ENCODE measurements at regions not wholly inside any gene's neighbourhood (a gene's known extent, or its start where the extent isn't known, plus 50 kb on each side); places are given as distances from the start of the nearest gene placed in this dataset.

DNA sequence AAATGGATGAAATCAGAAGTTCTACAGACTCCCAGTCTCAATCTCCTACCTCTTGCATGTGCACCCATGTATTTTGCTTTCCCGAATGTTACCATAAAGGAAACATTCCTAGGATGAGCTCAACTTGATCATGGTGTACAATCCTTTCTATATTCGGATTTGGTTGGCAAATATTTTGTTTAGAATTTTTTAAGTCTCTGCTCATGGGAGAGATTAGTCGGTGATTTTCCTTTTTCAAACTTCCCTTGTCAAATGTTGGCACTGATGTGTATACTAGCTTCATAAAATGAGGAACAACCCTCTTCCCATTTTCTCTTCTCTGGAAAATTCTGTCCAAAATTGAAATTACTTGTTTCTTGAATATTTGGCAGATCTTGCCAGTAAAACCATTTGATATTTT lies 317.6 kb upstream of the RASGRP1 start:
- H3K36me3 ChIP-seq (ENCODE audit: control insufficient read depth in 2 of 3, insufficient read depth in 3 of 3, low read length in 3 of 3), result no peaks in the 10 kb centered on the region
- Mint-ChIP-seq H3K27me3 (peaks cover 5 to 23% (median 15%) of the 10 kb centered on the region in 5 donors), H3K4me1 (peaks cover 0 to 4% (median 0%) of the 10 kb centered on the region in 7 donors), H3K9me3 (no peaks in the 10 kb centered on the region), H3K36me3 (no peaks in the 10 kb centered on the region), H3K4me3 (no peak overlapping the region), H3K27ac (no peak overlapping the region)
- no peaks in the 10 kb centered on the region for H3K9me3 ChIP-seq (ENCODE audit: control insufficient read depth in 2 of 3, low read length in 3 of 3)
- CTCF ChIA-PET, result no interaction called here
- no peak for DNase-seq
- H3K4me1 ChIP-seq (ENCODE audit: control insufficient read depth in 2 of 2, insufficient read depth in 2 of 2, low read length in 2 of 2), result peaks cover 0 to 6% of the 10 kb centered on the region in 2 donors
- no peaks in the 10 kb centered on the region for H3K27me3 ChIP-seq (ENCODE audit: control insufficient read depth in 2 of 2, insufficient read depth in 2 of 2, low read length in 2 of 2)
- no peak overlapping the region for H3K4me3 ChIP-seq (ENCODE audit: low read length)
- no peak overlapping the region for H3K27ac ChIP-seq (ENCODE audit: low read depth, low read length)
- intact Hi-C loops (cut with micrococcal nuclease), result no loop called here
- POLR2A ChIA-PET, result no interaction called here
- ATAC-seq, result no peak

DNA sequence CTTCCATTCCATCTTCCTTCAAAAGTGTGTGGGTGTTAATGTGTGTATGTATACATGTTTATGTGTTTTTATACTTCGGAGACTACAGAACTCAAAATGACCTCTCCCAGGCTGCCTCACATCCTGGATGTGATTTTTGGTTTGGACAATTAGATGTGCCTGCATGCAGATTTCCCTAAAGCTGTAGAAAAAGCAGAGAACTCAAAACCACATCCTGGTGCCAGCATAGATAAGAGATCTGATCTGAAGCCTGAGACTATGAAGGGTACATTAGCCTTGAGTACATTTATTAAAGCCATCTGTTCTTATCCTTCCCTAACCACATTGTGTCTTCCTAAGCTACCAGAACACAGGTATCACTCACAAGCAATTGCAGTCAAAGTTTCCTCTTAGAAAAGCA lies 319.4 kb upstream of the RASGRP1 start:
- no peaks in the 10 kb centered on the region for H3K9me3 Mint-ChIP-seq
- H3K36me3 Mint-ChIP-seq, result no peaks in the 10 kb centered on the region
- H3K4me1 ChIP-seq (ENCODE audit: control insufficient read depth in 2 of 2, insufficient read depth in 2 of 2, low read length in 2 of 2), result peaks cover 0 to 6% of the 10 kb centered on the region in 2 donors
- H3K4me3 ChIP-seq (ENCODE audit: low read length), result no peak overlapping the region
- H3K27me3 Mint-ChIP-seq, result peaks cover 0 to 21% (median 11%) of the 10 kb centered on the region in 5 donors
- DNase-seq (no peak), ATAC-seq (no peak)
- CTCF ChIA-PET, result no interaction called here
- intact Hi-C loops (cut with micrococcal nuclease), result no loop called here
- no peaks in the 10 kb centered on the region for H3K36me3 ChIP-seq (ENCODE audit: control insufficient read depth in 2 of 3, insufficient read depth in 3 of 3, low read length in 3 of 3)
- no peaks in the 10 kb centered on the region for H3K27me3 ChIP-seq (ENCODE audit: control insufficient read depth in 2 of 2, insufficient read depth in 2 of 2, low read length in 2 of 2)
- peaks cover 0 to 4% (median 0%) of the 10 kb centered on the region in 7 donors for H3K4me1 Mint-ChIP-seq
- H3K27ac Mint-ChIP-seq, result no peak overlapping the region
- no peak overlapping the region for H3K27ac ChIP-seq (ENCODE audit: low read depth, low read length)
- H3K4me3 Mint-ChIP-seq, result no peak overlapping the region
- no peaks in the 10 kb centered on the region for H3K9me3 ChIP-seq (ENCODE audit: control insufficient read depth in 2 of 3, low read length in 3 of 3)
- POLR2A ChIA-PET, result no interaction called here

DNA sequence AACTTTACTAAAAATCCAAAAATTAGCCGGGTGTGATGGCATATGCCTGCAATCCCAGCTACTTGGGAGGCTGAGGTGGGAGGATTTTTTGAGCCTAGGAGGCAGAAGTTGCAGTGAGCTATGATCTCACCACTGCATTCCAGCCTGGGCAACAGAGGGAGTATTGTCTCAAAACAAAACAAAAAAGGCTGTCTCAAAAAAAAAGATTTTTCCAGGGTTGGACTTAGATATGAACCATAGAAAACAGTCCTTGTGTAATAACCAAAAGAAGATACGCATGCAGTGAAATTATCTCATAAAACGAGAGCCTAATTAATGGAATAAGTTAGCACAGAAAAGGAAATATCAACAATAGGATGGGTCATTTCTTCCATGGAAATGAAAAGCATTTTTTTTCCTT lies 320.4 kb upstream of the RASGRP1 start:
- DNase-seq (no peak), ATAC-seq (no peak)
- POLR2A ChIA-PET, result no interaction called here
- no peaks in the 10 kb centered on the region for H3K27me3 ChIP-seq (ENCODE audit: control insufficient read depth in 2 of 2, insufficient read depth in 2 of 2, low read length in 2 of 2)
- H3K4me3 ChIP-seq (ENCODE audit: low read length), result no peak overlapping the region
- Mint-ChIP-seq H3K4me1 (peaks cover 0 to 4% (median 0%) of the 10 kb centered on the region in 7 donors), H3K27ac (no peak overlapping the region), H3K4me3 (no peak overlapping the region), H3K27me3 (peaks cover 6 to 21% (median 11%) of the 10 kb centered on the region in 5 donors), H3K36me3 (no peaks in the 10 kb centered on the region), H3K9me3 (no peaks in the 10 kb centered on the region)
- H3K9me3 ChIP-seq (ENCODE audit: control insufficient read depth in 2 of 3, low read length in 3 of 3), result no peaks in the 10 kb centered on the region
- CTCF ChIA-PET, result no interaction called here
- H3K4me1 ChIP-seq (ENCODE audit: control insufficient read depth in 2 of 2, insufficient read depth in 2 of 2, low read length in 2 of 2), result peaks cover 0 to 6% of the 10 kb centered on the region in 2 donors
- H3K36me3 ChIP-seq (ENCODE audit: control insufficient read depth in 2 of 3, insufficient read depth in 3 of 3, low read length in 3 of 3), result no peaks in the 10 kb centered on the region
- no peak overlapping the region for H3K27ac ChIP-seq (ENCODE audit: low read depth, low read length)
- intact Hi-C loops (cut with micrococcal nuclease), result no loop called here

DNA sequence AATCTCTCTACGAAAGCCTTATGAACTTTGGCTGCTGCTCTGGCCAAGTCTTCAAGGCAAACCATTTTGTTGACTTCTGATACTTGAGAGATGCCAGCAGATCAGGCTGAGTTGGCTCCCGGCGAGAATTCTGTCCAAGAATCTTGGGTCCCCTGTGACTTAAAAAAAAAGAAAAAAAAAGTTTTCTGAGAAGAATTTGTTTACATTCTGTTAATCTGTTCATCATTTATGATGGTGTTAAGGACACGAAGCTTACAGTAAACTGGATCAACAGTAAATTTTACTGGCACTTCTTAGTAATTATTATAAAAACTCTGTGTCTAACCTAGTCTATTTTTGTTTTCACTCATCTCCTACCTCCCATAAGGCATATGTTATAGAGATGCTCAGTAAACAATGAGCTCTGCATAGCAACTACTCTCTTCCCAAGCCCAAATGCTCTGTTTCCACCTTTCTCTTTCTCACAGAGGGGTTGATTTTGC lies 320.9 kb upstream of the RASGRP1 start:
- Histone ChIP-seq H3K9me3 (ENCODE audit: control insufficient read depth in 2 of 3, low read length in 3 of 3) (no peaks in the 10 kb centered on the region), H3K36me3 (ENCODE audit: control insufficient read depth in 2 of 3, insufficient read depth in 3 of 3, low read length in 3 of 3) (no peaks in the 10 kb centered on the region), H3K4me3 (ENCODE audit: low read length) (no peak overlapping the region), H3K27ac (ENCODE audit: low read depth, low read length) (no peak overlapping the region), H3K4me1 (ENCODE audit: control insufficient read depth in 2 of 2, insufficient read depth in 2 of 2, low read length in 2 of 2) (peaks cover 0 to 6% of the 10 kb centered on the region in 2 donors), H3K27me3 (ENCODE audit: control insufficient read depth in 2 of 2, insufficient read depth in 2 of 2, low read length in 2 of 2) (no peaks in the 10 kb centered on the region)
- Mint-ChIP-seq H3K4me3 (no peak overlapping the region), H3K4me1 (peaks cover 0 to 4% (median 0%) of the 10 kb centered on the region in 7 donors), H3K27ac (no peak overlapping the region), H3K36me3 (no peaks in the 10 kb centered on the region), H3K27me3 (peaks cover 6 to 21% (median 11%) of the 10 kb centered on the region in 5 donors), H3K9me3 (no peaks in the 10 kb centered on the region)
- ATAC-seq, result no peak
- intact Hi-C loops (cut with micrococcal nuclease), result no loop called here
- no peak for DNase-seq
- CTCF ChIA-PET, result no interaction called here
- POLR2A ChIA-PET, result no interaction called here

- H3K36me3 Mint-ChIP-seq, result no peaks in the 10 kb centered on the region
- peaks cover 0 to 4% (median 0%) of the 10 kb centered on the region in 7 donors for H3K4me1 Mint-ChIP-seq
- no peak for ATAC-seq
- no peaks in the 10 kb centered on the region for H3K36me3 ChIP-seq (ENCODE audit: control insufficient read depth in 2 of 3, insufficient read depth in 3 of 3, low read length in 3 of 3)
- intact Hi-C loops (cut with micrococcal nuclease), result no loop called here
- peaks cover 0 to 6% of the 10 kb centered on the region in 2 donors for H3K4me1 ChIP-seq (ENCODE audit: control insufficient read depth in 2 of 2, insufficient read depth in 2 of 2, low read length in 2 of 2)
- H3K27me3 ChIP-seq (ENCODE audit: control insufficient read depth in 2 of 2, insufficient read depth in 2 of 2, low read length in 2 of 2), result no peaks in the 10 kb centered on the region
- no peak overlapping the region for H3K27ac ChIP-seq (ENCODE audit: low read depth, low read length)
- ChIA-PET POLR2A (no interaction called here), CTCF (no interaction called here)
- no peak overlapping the region for H3K27ac Mint-ChIP-seq
- DNase-seq, result no peak
- H3K27me3 Mint-ChIP-seq, result peaks cover 6 to 21% (median 14%) of the 10 kb centered on the region in 5 donors
- no peak overlapping the region for H3K4me3 ChIP-seq (ENCODE audit: low read length)
- H3K9me3 Mint-ChIP-seq, result no peaks in the 10 kb centered on the region
- no peaks in the 10 kb centered on the region for H3K9me3 ChIP-seq (ENCODE audit: control insufficient read depth in 2 of 3, low read length in 3 of 3)
- no peak overlapping the region for H3K4me3 Mint-ChIP-seq
These were observed 321.9 kb upstream of the RASGRP1 start for GRCh38 chr15:38886315-38887163.

- CTCF ChIA-PET, result no interaction called here
These were observed 324.1 kb upstream of the RASGRP1 start for GRCh38 chr15:38888701-38889221.

More at GRCh38 chr15:38888701-38889221, 324.1 kb upstream of the RASGRP1 start:
- ATAC-seq (no peak), DNase-seq (no peak)
- Mint-ChIP-seq H3K27me3 (peaks cover 7 to 33% (median 23%) of the 10 kb centered on the region in 5 donors), H3K4me3 (no peak overlapping the region), H3K9me3 (peaks cover 0 to 2% (median 0%) of the 10 kb centered on the region in 11 donors), H3K4me1 (peaks cover 0 to 4% (median 0%) of the 10 kb centered on the region in 7 donors), H3K27ac (no peak overlapping the region), H3K36me3 (peaks cover 0 to 4% (median 0%) of the 10 kb centered on the region in 5 donors)
- no peaks in the 10 kb centered on the region for H3K27me3 ChIP-seq (ENCODE audit: control insufficient read depth in 2 of 2, insufficient read depth in 2 of 2, low read length in 2 of 2)
- intact Hi-C loops (cut with micrococcal nuclease), result no loop called here
- H3K4me1 ChIP-seq (ENCODE audit: control insufficient read depth in 2 of 2, insufficient read depth in 2 of 2, low read length in 2 of 2), result peaks cover 0 to 5% of the 10 kb centered on the region in 2 donors
- H3K4me3 ChIP-seq (ENCODE audit: low read length), result no peak overlapping the region
- POLR2A ChIA-PET, result no interaction called here
- H3K36me3 ChIP-seq (ENCODE audit: control insufficient read depth in 2 of 3, insufficient read depth in 3 of 3, low read length in 3 of 3), result no peaks in the 10 kb centered on the region
- no peak overlapping the region for H3K27ac ChIP-seq (ENCODE audit: low read depth, low read length)
- H3K9me3 ChIP-seq (ENCODE audit: control insufficient read depth in 2 of 3, low read length in 3 of 3), result no peaks in the 10 kb centered on the region
